A549 (cell line): ENCODE measurements at regions not wholly inside any gene's neighbourhood (a gene's known extent, or its start where the extent isn't known, plus 50 kb on each side); places are given as distances from the start of the nearest gene placed in this dataset.

Experiments
- POLR2A ChIP-seq: IDR thresholded peaks from 2 replicates; pipeline ENCODE4 v1.6.1; 2012; ENCODE audit warnings: mild to moderate bottlenecking, low read length
- RFX5 ChIP-seq: fragments of 450-650 bp; IDR thresholded peaks from 2 replicates; pipeline ENCODE4 v1.7.1; 2014; ENCODE audit warnings: antibody characterized with exemption, mild to moderate bottlenecking, moderate library complexity
- SMC3 ChIP-seq: fragments of >200 bp; sonication (Bioruptor Twin); formaldehyde crosslinking; IDR thresholded peaks from 3 replicates; pipeline ENCODE4 v1.6.1; 2018; ENCODE audit warnings: inconsistent platforms
- ZSCAN20 ChIP-seq: fragments of 250-450 bp; sonication (Bioruptor Pico); IDR thresholded peaks from 2 replicates; pipeline ENCODE4 v1.8.0; 2022; ENCODE audit warnings: mild to moderate bottlenecking, moderate library complexity
- TF ChIP-seq, protein P1 (sequence below): fragments of >200 bp; sonication (Bioruptor Twin); formaldehyde crosslinking; IDR thresholded peaks from 3 replicates; pipeline ENCODE4 v1.5.1; 2016
- TF ChIP-seq, protein P2 (sequence below): fragments of >200 bp; sonication (Bioruptor Twin); formaldehyde crosslinking; IDR thresholded peaks from 3 replicates; pipeline ENCODE4 v1.6.1; 2016
- TF ChIP-seq, protein P3 (sequence below): fragments of 250-450 bp; sonication (Bioruptor Pico); IDR thresholded peaks from 2 replicates; pipeline ENCODE4 v1.5.0; 2020; ENCODE audit warnings: low read depth, mild to moderate bottlenecking, moderate library complexity

DNA sequence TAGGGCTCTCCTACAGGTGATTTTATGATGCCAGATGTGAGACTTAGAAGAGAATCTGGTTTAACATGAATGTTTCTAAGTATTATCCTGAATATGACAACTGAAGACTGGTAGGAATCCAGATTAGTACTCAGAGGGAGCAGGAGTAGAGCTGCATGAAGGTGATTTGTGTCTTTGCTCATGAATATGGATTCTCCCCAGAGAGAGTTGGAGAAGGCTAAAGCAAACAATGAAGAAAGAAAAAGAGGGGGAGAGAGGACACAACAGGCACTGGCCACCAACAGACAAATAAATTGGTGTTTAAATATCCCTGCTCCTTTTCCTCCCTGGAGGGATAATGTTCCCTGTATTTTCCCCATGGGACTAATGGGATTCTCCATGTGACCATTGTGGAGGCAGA lies 427.0 kb upstream of the KLF12 start:
- TF ChIP-seq ZSCAN20 (CRISPR knock-in tag) = no peak
- no peak for TF ChIP-seq RFX5
- TF ChIP-seq, protein P1, sequence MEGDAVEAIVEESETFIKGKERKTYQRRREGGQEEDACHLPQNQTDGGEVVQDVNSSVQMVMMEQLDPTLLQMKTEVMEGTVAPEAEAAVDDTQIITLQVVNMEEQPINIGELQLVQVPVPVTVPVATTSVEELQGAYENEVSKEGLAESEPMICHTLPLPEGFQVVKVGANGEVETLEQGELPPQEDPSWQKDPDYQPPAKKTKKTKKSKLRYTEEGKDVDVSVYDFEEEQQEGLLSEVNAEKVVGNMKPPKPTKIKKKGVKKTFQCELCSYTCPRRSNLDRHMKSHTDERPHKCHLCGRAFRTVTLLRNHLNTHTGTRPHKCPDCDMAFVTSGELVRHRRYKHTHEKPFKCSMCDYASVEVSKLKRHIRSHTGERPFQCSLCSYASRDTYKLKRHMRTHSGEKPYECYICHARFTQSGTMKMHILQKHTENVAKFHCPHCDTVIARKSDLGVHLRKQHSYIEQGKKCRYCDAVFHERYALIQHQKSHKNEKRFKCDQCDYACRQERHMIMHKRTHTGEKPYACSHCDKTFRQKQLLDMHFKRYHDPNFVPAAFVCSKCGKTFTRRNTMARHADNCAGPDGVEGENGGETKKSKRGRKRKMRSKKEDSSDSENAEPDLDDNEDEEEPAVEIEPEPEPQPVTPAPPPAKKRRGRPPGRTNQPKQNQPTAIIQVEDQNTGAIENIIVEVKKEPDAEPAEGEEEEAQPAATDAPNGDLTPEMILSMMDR = no peak
- TF ChIP-seq, protein P2, sequence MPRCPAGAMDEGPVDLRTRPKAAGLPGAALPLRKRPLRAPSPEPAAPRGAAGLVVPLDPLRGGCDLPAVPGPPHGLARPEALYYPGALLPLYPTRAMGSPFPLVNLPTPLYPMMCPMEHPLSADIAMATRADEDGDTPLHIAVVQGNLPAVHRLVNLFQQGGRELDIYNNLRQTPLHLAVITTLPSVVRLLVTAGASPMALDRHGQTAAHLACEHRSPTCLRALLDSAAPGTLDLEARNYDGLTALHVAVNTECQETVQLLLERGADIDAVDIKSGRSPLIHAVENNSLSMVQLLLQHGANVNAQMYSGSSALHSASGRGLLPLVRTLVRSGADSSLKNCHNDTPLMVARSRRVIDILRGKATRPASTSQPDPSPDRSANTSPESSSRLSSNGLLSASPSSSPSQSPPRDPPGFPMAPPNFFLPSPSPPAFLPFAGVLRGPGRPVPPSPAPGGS = no peak
- TF ChIP-seq POLR2A = no peak
- TF ChIP-seq SMC3 = no peak
- TF ChIP-seq, protein P3, sequence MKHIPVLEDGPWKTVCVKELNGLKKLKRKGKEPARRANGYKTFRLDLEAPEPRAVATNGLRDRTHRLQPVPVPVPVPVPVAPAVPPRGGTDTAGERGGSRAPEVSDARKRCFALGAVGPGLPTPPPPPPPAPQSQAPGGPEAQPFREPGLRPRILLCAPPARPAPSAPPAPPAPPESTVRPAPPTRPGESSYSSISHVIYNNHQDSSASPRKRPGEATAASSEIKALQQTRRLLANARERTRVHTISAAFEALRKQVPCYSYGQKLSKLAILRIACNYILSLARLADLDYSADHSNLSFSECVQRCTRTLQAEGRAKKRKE (CRISPR knock-in tag) = no peak
